ENCODE measurements at regions not wholly inside any gene's neighbourhood (a gene's known extent, or its start where the extent isn't known, plus 50 kb on each side); places are given as distances from the start of the nearest gene placed in this dataset.

GRCh38 chr15:95293456-95294031 lies 1037.0 kb upstream of the NR2F2 start:
- no peak for DNase-seq
- H3K27ac Mint-ChIP-seq, result no peak overlapping the region
- no peaks in the 10 kb centered on the region for H3K9me3 Mint-ChIP-seq
- peaks cover 4% of the 10 kb centered on the region for H3K4me1 Mint-ChIP-seq
- H3K4me3 Mint-ChIP-seq, result no peak overlapping the region
- H3K27me3 Mint-ChIP-seq, result peaks cover 50% of the 10 kb centered on the region
- H3K36me3 Mint-ChIP-seq, result no peaks in the 10 kb centered on the region
- CTCF ChIA-PET, result interaction anchor here (0.8 kb wide), 1 partner anchor 32 kb away, joined by 3 read pairs; no protein-coding TSS in a partner anchor

GRCh38 chr15:95295363-95295762 lies 1035.1 kb upstream of the NR2F2 start:
- DNase-seq, result no peak
- Mint-ChIP-seq H3K9me3 (no peaks in the 10 kb centered on the region), H3K27me3 (peaks cover 42% of the 10 kb centered on the region), H3K27ac (no peak overlapping the region), H3K4me3 (no peak overlapping the region), H3K36me3 (no peaks in the 10 kb centered on the region), H3K4me1 (peaks cover 9% of the 10 kb centered on the region)
- CTCF ChIA-PET, result no interaction called here

- H3K9me3 Mint-ChIP-seq, result no peaks in the 10 kb centered on the region
- H3K4me1 Mint-ChIP-seq, result peaks cover 13% of the 10 kb centered on the region
- H3K27ac Mint-ChIP-seq, result no peak overlapping the region
- no peaks in the 10 kb centered on the region for H3K36me3 Mint-ChIP-seq
- no peak for DNase-seq
- no peak overlapping the region for H3K4me3 Mint-ChIP-seq
- CTCF ChIA-PET, result interaction anchor here (0.6 to 1.0 kb wide), 2 partner anchors 19 to 36 kb away, joined by 3 read pairs; no protein-coding TSS in a partner anchor
- peaks cover 45% of the 10 kb centered on the region for H3K27me3 Mint-ChIP-seq
Measured at GRCh38 chr15:95295896-95296625, 1034.4 kb upstream of the NR2F2 start.

GRCh38 chr15:95296643-95297042 lies 1033.9 kb upstream of the NR2F2 start:
- Mint-ChIP-seq H3K27ac (no peak overlapping the region), H3K4me3 (no peak overlapping the region), H3K36me3 (no peaks in the 10 kb centered on the region), H3K27me3 (peaks cover 45% of the 10 kb centered on the region), H3K4me1 (peaks cover 13% of the 10 kb centered on the region), H3K9me3 (no peaks in the 10 kb centered on the region)
- CTCF ChIA-PET, result interaction anchor here (1.0 kb wide), 1 partner anchor 37 kb away, joined by 3 read pairs; no protein-coding TSS in a partner anchor
- DNase-seq, result no peak

GRCh38 chr15:95298729-95299128 lies 1031.8 kb upstream of the NR2F2 start:
- CTCF ChIA-PET, result no interaction called here
- Mint-ChIP-seq H3K4me3 (no peak overlapping the region), H3K36me3 (no peaks in the 10 kb centered on the region), H3K27me3 (peaks cover 38% of the 10 kb centered on the region), H3K27ac (no peak overlapping the region), H3K4me1 (peaks cover 16% of the 10 kb centered on the region), H3K9me3 (no peaks in the 10 kb centered on the region)
- no peak for DNase-seq

- CTCF ChIA-PET, result no interaction called here
- peaks cover 27% of the 10 kb centered on the region for H3K4me1 Mint-ChIP-seq
- H3K4me3 Mint-ChIP-seq, result no peak overlapping the region
- H3K36me3 Mint-ChIP-seq, result no peaks in the 10 kb centered on the region
- no peaks in the 10 kb centered on the region for H3K9me3 Mint-ChIP-seq
- no peak overlapping the region for H3K27ac Mint-ChIP-seq
- no peak for DNase-seq
- peaks cover 36% of the 10 kb centered on the region for H3K27me3 Mint-ChIP-seq
Measured at GRCh38 chr15:95300958-95301357, 1029.5 kb upstream of the NR2F2 start.

GRCh38 chr15:95302206-95302605 lies 1028.3 kb upstream of the NR2F2 start:
- no peak overlapping the region for H3K27ac Mint-ChIP-seq
- H3K36me3 Mint-ChIP-seq, result no peaks in the 10 kb centered on the region
- CTCF ChIA-PET, result no interaction called here
- H3K4me3 Mint-ChIP-seq, result no peak overlapping the region
- DNase-seq, result no peak
- H3K4me1 Mint-ChIP-seq, result peaks cover 27% of the 10 kb centered on the region
- H3K27me3 Mint-ChIP-seq, result peaks cover 28% of the 10 kb centered on the region
- H3K9me3 Mint-ChIP-seq, result no peaks in the 10 kb centered on the region

- CTCF ChIA-PET, result no interaction called here
- Mint-ChIP-seq H3K9me3 (no peaks in the 10 kb centered on the region), H3K27ac (no peak overlapping the region), H3K27me3 (peaks cover 28% of the 10 kb centered on the region), H3K36me3 (no peaks in the 10 kb centered on the region), H3K4me3 (no peak overlapping the region), H3K4me1 (peaks cover 27% of the 10 kb centered on the region)
- DNase-seq, result no peak
Measured at GRCh38 chr15:95302809-95303208, 1027.7 kb upstream of the NR2F2 start.

GRCh38 chr15:95303713-95304112 lies 1026.8 kb upstream of the NR2F2 start:
- Mint-ChIP-seq H3K4me1 (peaks cover 22% of the 10 kb centered on the region), H3K27ac (no peak overlapping the region), H3K36me3 (no peaks in the 10 kb centered on the region), H3K27me3 (peaks cover 25% of the 10 kb centered on the region), H3K4me3 (no peak overlapping the region), H3K9me3 (no peaks in the 10 kb centered on the region)
- CTCF ChIA-PET, result no interaction called here
- DNase-seq, result no peak

- Mint-ChIP-seq H3K27me3 (peaks cover 24% of the 10 kb centered on the region), H3K36me3 (no peaks in the 10 kb centered on the region), H3K4me1 (peaks cover 18% of the 10 kb centered on the region), H3K27ac (no peak overlapping the region), H3K9me3 (no peaks in the 10 kb centered on the region), H3K4me3 (no peak overlapping the region)
- CTCF ChIA-PET, result no interaction called here
- DNase-seq, result no peak
Measured at GRCh38 chr15:95304151-95304946, 1026.2 kb upstream of the NR2F2 start.

- Mint-ChIP-seq H3K27ac (no peak overlapping the region), H3K36me3 (no peaks in the 10 kb centered on the region), H3K4me3 (no peak overlapping the region), H3K4me1 (peaks cover 18% of the 10 kb centered on the region), H3K27me3 (peaks cover 24% of the 10 kb centered on the region), H3K9me3 (no peaks in the 10 kb centered on the region)
- CTCF ChIA-PET, result no interaction called here
- DNase-seq, result no peak
Measured at GRCh38 chr15:95304947-95305400, 1025.5 kb upstream of the NR2F2 start.

- Mint-ChIP-seq H3K36me3 (no peaks in the 10 kb centered on the region), H3K4me3 (no peak overlapping the region), H3K27ac (no peak overlapping the region), H3K4me1 (peaks cover 14% of the 10 kb centered on the region), H3K9me3 (no peaks in the 10 kb centered on the region), H3K27me3 (peaks cover 19% of the 10 kb centered on the region)
- CTCF ChIA-PET, result no interaction called here
- no peak for DNase-seq
Measured at GRCh38 chr15:95307115-95307514, 1023.4 kb upstream of the NR2F2 start.

GRCh38 chr15:95319242-95319641 lies 1011.3 kb upstream of the NR2F2 start:
- H3K9me3 Mint-ChIP-seq, result no peaks in the 10 kb centered on the region
- CTCF ChIA-PET, result no interaction called here
- no peak overlapping the region for H3K4me3 Mint-ChIP-seq
- no peaks in the 10 kb centered on the region for H3K4me1 Mint-ChIP-seq
- no peaks in the 10 kb centered on the region for H3K36me3 Mint-ChIP-seq
- H3K27me3 Mint-ChIP-seq, result no peaks in the 10 kb centered on the region
- DNase-seq, result no peak
- H3K27ac Mint-ChIP-seq, result no peak overlapping the region

GRCh38 chr15:95323796-95324195 lies 1006.7 kb upstream of the NR2F2 start:
- Mint-ChIP-seq H3K9me3 (no peaks in the 10 kb centered on the region), H3K4me3 (no peak overlapping the region), H3K27ac (no peak overlapping the region), H3K27me3 (peaks cover 32% of the 10 kb centered on the region), H3K4me1 (peaks cover 4% of the 10 kb centered on the region), H3K36me3 (no peaks in the 10 kb centered on the region)
- DNase-seq, result no peak
- CTCF ChIA-PET, result interaction anchor here (1.4 kb wide), 1 partner anchor 9 kb away, joined by 4 read pairs; no protein-coding TSS in a partner anchor
